ENCODE measurements at regions not wholly inside any gene's neighbourhood (a gene's known extent, or its start where the extent isn't known, plus 50 kb on each side); places are given as distances from the start of the nearest gene placed in this dataset.

DNA sequence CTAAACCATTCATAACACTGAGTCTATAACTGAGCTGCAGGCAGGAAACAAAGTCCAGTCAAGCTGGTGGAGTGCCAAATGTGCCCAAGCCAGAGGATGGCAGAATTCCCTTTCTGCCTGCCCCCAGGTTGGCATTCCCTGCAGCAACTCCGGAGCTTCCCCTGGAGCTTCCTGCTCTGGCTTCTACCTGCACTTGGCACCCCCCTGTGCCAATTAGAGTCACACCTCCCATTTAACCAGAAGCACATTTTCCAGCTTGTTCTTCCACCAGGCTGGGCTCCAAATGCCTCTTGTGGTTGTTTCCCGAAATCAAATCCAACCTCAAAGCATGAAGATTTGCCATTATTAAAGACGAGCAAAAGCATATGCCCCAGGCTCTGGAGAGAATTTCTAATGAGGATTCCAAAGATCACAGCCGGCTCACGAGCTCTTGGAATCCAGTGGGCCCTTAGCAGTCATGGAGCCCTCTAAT lies 294.5 kb downstream of the RRAGC start:
- ChIA-PET CTCF (no interaction called here), RAD21 (ENCODE audit: low non-redundant PET in 1 of 2, low total read pairs in 2 of 2, uncharacterized antibody in 2 of 2, unreplicated experiment in 2 of 2) (no interaction called here), POLR2A (no interaction called here)
- no peak overlapping the region for H3K9ac ChIP-seq (ENCODE audit: low read length)
- H3K4me3 ChIP-seq (replicated peaks in 1 of 2; ENCODE audit: low read depth in 1 of 2, low read length in 2 of 2) = no peak overlapping the region
- H3K27ac ChIP-seq (ENCODE audit: low read depth, low read length) = no peak overlapping the region
- DNase-seq (ENCODE audit: low read depth, low spot score) (no peak), ATAC-seq (no peak)
- no peak overlapping the region for H3K4me2 ChIP-seq (ENCODE audit: low read length)
- H3K9me3 ChIP-seq (ENCODE audit: control insufficient read depth in 1 of 2, insufficient read depth in 1 of 2, low read depth in 1 of 2, low read length in 2 of 2) = no peaks in the 10 kb centered on the region
- H3K79me2 ChIP-seq (ENCODE audit: insufficient read depth, low read length) = no peaks in the 10 kb centered on the region
- H3K9me2 ChIP-seq (ENCODE audit: insufficient read depth) = no peaks in the 10 kb centered on the region
- no peak overlapping the region for H2AFZ ChIP-seq (ENCODE audit: low read depth, low read length, poor library complexity, severe bottlenecking)
- intact Hi-C loops (cut with micrococcal nuclease) = no loop called here
- TF ChIP-seq POLR2AphosphoS5 (IDR thresholded peaks at IDR 0.05; ENCODE audit: low read depth, low read length) = no peak
- H4K20me1 ChIP-seq (ENCODE audit: insufficient read depth) = no peaks in the 10 kb centered on the region
- peaks cover 5% of the 10 kb centered on the region; the same call in 1 of the 2 replicates for H3K27me3 ChIP-seq (ENCODE audit: insufficient read depth, low read length)
- no TSS peak for BruUV-seq (replicated peaks)
- H3K4me1 ChIP-seq (ENCODE audit: control insufficient read depth in 1 of 2, insufficient read depth in 2 of 2, low read length in 2 of 2) = peaks cover 4 to 6% of the 10 kb centered on the region in 2 experiments; a peak in 2 of 4 replicates
- no peaks in the 10 kb centered on the region for H3K36me3 ChIP-seq (ENCODE audit: control insufficient read depth in 1 of 2, insufficient read depth in 2 of 2, low read length in 2 of 2)

DNA sequence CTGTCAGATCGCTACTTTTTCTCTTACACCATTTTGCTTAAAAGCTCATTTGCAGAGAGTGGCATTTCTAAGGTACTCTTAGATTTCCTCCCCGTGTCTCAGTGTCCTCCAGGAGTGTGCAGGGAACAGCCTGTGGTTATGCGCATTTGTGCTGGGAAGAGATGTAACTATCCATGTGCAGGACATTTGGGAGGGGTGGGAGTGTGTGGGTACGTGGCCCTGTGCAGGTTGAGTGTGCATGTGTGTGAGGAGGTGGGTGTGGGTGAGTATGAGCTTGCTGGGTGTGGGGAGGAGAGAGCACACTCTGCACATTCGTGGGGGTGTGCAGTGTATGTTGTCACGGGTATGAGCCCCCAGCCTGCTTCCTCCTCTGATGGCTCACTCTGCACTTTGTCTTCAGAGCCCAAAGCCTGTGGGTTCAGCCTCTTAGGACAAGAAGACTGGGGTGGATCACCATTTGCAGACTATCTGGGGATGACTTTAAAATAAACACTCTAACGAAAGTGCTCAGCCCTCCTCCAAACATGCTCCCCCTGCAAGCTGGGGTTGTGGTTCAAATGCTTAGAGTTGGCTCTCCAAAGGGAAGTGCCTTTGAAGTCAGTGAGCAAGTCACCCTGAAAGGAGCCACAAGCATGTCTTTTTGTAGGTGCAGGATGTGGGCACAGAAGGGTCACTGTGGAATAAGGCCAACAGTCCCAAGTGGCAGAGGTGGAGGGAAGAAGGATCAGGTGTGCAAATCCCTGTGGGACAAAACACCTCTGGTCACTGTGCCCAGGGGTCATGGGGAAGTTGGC lies 295.4 kb downstream of the RRAGC start:
- RAD21 ChIA-PET (ENCODE audit: low non-redundant PET in 1 of 2, low total read pairs in 2 of 2, uncharacterized antibody in 2 of 2, unreplicated experiment in 2 of 2) = no interaction called here
- peaks cover 5% of the 10 kb centered on the region; the same call in 1 of the 2 replicates for H3K27me3 ChIP-seq (ENCODE audit: insufficient read depth, low read length)
- H3K9ac ChIP-seq (ENCODE audit: low read length) = no peak overlapping the region
- H4K20me1 ChIP-seq (ENCODE audit: insufficient read depth) = no peaks in the 10 kb centered on the region
- POLR2A ChIA-PET = no interaction called here
- ATAC-seq (no peak), DNase-seq (ENCODE audit: low read depth, low spot score) (no peak)
- CTCF ChIA-PET = no interaction called here
- BruUV-seq (replicated peaks) = no TSS peak
- no peak overlapping the region for H2AFZ ChIP-seq (ENCODE audit: low read depth, low read length, poor library complexity, severe bottlenecking)
- H3K9me3 ChIP-seq (ENCODE audit: control insufficient read depth in 1 of 2, insufficient read depth in 1 of 2, low read depth in 1 of 2, low read length in 2 of 2) = no peaks in the 10 kb centered on the region
- no peak overlapping the region for H3K27ac ChIP-seq (ENCODE audit: low read depth, low read length)
- intact Hi-C loops (cut with micrococcal nuclease) = no loop called here
- H3K9me2 ChIP-seq (ENCODE audit: insufficient read depth) = no peaks in the 10 kb centered on the region
- H3K4me2 ChIP-seq (ENCODE audit: low read length) = no peak overlapping the region
- no peaks in the 10 kb centered on the region for H3K36me3 ChIP-seq (ENCODE audit: control insufficient read depth in 1 of 2, insufficient read depth in 2 of 2, low read length in 2 of 2)
- H3K4me3 ChIP-seq (replicated peaks in 1 of 2; ENCODE audit: low read depth in 1 of 2, low read length in 2 of 2) = no peak overlapping the region
- H3K4me1 ChIP-seq (ENCODE audit: control insufficient read depth in 1 of 2, insufficient read depth in 2 of 2, low read length in 2 of 2) = peaks cover 4 to 6% of the 10 kb centered on the region in 2 experiments; a peak in 2 of 4 replicates
- no peaks in the 10 kb centered on the region for H3K79me2 ChIP-seq (ENCODE audit: insufficient read depth, low read length)
- TF ChIP-seq EGR1 (IDR thresholded peaks at IDR 0.05; ENCODE audit: low read depth) (no peak), CEBPB (IDR thresholded peaks at IDR 0.05; ENCODE audit: low read depth) (no peak), SRF (IDR thresholded peaks at IDR 0.05; ENCODE audit: low read depth) (no peak), SP1 (IDR thresholded peaks at IDR 0.05; ENCODE audit: low read depth) (no peak), CBX3 (IDR thresholded peaks at IDR 0.05; ENCODE audit: low read depth) (no peak), EZH2phosphoT487 (IDR thresholded peaks at IDR 0.05; ENCODE audit: borderline replicate concordance) (no peak), TCF7L2 (IDR thresholded peaks at IDR 0.05; ENCODE audit: borderline replicate concordance, extremely low read depth, insufficient read depth, insufficient read length) (no peak)
- TF ChIP-seq, protein P1, sequence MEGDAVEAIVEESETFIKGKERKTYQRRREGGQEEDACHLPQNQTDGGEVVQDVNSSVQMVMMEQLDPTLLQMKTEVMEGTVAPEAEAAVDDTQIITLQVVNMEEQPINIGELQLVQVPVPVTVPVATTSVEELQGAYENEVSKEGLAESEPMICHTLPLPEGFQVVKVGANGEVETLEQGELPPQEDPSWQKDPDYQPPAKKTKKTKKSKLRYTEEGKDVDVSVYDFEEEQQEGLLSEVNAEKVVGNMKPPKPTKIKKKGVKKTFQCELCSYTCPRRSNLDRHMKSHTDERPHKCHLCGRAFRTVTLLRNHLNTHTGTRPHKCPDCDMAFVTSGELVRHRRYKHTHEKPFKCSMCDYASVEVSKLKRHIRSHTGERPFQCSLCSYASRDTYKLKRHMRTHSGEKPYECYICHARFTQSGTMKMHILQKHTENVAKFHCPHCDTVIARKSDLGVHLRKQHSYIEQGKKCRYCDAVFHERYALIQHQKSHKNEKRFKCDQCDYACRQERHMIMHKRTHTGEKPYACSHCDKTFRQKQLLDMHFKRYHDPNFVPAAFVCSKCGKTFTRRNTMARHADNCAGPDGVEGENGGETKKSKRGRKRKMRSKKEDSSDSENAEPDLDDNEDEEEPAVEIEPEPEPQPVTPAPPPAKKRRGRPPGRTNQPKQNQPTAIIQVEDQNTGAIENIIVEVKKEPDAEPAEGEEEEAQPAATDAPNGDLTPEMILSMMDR (IDR thresholded peaks at IDR 0.05 in 2 of 3, conservative IDR thresholded peaks at IDR 0.05 in 1 of 3; ENCODE audit: borderline replicate concordance in 1 of 3, insufficient read depth in 1 of 3, low read depth in 2 of 3, low read length in 2 of 3) = no peak
- TF ChIP-seq, protein P2, sequence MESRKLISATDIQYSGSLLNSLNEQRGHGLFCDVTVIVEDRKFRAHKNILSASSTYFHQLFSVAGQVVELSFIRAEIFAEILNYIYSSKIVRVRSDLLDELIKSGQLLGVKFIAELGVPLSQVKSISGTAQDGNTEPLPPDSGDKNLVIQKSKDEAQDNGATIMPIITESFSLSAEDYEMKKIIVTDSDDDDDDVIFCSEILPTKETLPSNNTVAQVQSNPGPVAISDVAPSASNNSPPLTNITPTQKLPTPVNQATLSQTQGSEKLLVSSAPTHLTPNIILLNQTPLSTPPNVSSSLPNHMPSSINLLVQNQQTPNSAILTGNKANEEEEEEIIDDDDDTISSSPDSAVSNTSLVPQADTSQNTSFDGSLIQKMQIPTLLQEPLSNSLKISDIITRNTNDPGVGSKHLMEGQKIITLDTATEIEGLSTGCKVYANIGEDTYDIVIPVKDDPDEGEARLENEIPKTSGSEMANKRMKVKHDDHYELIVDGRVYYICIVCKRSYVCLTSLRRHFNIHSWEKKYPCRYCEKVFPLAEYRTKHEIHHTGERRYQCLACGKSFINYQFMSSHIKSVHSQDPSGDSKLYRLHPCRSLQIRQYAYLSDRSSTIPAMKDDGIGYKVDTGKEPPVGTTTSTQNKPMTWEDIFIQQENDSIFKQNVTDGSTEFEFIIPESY (IDR thresholded peaks at IDR 0.05; ENCODE audit: extremely low read depth, insufficient replicate concordance, low read length) = no peak
- TF ChIP-seq, protein P3, sequence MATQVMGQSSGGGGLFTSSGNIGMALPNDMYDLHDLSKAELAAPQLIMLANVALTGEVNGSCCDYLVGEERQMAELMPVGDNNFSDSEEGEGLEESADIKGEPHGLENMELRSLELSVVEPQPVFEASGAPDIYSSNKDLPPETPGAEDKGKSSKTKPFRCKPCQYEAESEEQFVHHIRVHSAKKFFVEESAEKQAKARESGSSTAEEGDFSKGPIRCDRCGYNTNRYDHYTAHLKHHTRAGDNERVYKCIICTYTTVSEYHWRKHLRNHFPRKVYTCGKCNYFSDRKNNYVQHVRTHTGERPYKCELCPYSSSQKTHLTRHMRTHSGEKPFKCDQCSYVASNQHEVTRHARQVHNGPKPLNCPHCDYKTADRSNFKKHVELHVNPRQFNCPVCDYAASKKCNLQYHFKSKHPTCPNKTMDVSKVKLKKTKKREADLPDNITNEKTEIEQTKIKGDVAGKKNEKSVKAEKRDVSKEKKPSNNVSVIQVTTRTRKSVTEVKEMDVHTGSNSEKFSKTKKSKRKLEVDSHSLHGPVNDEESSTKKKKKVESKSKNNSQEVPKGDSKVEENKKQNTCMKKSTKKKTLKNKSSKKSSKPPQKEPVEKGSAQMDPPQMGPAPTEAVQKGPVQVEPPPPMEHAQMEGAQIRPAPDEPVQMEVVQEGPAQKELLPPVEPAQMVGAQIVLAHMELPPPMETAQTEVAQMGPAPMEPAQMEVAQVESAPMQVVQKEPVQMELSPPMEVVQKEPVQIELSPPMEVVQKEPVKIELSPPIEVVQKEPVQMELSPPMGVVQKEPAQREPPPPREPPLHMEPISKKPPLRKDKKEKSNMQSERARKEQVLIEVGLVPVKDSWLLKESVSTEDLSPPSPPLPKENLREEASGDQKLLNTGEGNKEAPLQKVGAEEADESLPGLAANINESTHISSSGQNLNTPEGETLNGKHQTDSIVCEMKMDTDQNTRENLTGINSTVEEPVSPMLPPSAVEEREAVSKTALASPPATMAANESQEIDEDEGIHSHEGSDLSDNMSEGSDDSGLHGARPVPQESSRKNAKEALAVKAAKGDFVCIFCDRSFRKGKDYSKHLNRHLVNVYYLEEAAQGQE (IDR thresholded peaks at IDR 0.05; ENCODE audit: low read depth) = no peak
